HUES6 (cell line): ENCODE measurements at regions not wholly inside any gene's neighbourhood (a gene's known extent, or its start where the extent isn't known, plus 50 kb on each side); places are given as distances from the start of the nearest gene placed in this dataset.

Experiments
- H3K27ac ChIP-seq: 2 replicates; pipeline ENCODE4 v1.7.0; 2013; ENCODE audit warnings: low read depth, mild to moderate bottlenecking, low read length, inconsistent platforms
- H3K27me3 ChIP-seq: 2 replicates; pipeline ENCODE4 v1.6.1; 2013; ENCODE audit warnings: low read length; ENCODE audit not compliant: control insufficient read depth, insufficient read depth
- H3K36me3 ChIP-seq: 2 replicates; pipeline ENCODE4 v1.6.1; 2013; ENCODE audit warnings: low read length; ENCODE audit not compliant: control insufficient read depth, insufficient read depth
- H3K4me1 ChIP-seq: 2 replicates; pipeline ENCODE4 v1.6.1; 2013; ENCODE audit warnings: low read length; ENCODE audit not compliant: control insufficient read depth, insufficient read depth
- H3K4me3 ChIP-seq: 2 replicates; pipeline ENCODE4 v1.5.1; 2013; ENCODE audit warnings: low read depth, low read length
- H3K9ac ChIP-seq: one replicate; pipeline ENCODE4 v1.6.1; 2013; ENCODE audit warnings: mild to moderate bottlenecking, low read length
- H3K9me3 ChIP-seq: 2 replicates; pipeline ENCODE4 v1.6.1; 2013; ENCODE audit warnings: low read depth, low read length; ENCODE audit not compliant: control insufficient read depth, insufficient read depth

- Histone ChIP-seq H3K4me1 (peaks cover 14% of the 10 kb centered on the region; the same call in 1 of the 2 replicates), H3K27ac (no peak overlapping the region), H3K27me3 (no peaks in the 10 kb centered on the region), H3K36me3 (no peaks in the 10 kb centered on the region), H3K9ac (no peak overlapping the region), H3K4me3 (no peak overlapping the region), H3K9me3 (no peaks in the 10 kb centered on the region)
Observed at GRCh38 chr4:11342401-11342800, 86.3 kb downstream of the HS3ST1 start.

GRCh38 chr4:11341337-11342043, 87.2 kb downstream of the HS3ST1 start:
- Histone ChIP-seq H3K36me3 (no peaks in the 10 kb centered on the region), H3K27me3 (no peaks in the 10 kb centered on the region), H3K9ac (no peak overlapping the region), H3K4me3 (no peak overlapping the region), H3K9me3 (no peaks in the 10 kb centered on the region), H3K27ac (no peak overlapping the region), H3K4me1 (peaks cover 14% of the 10 kb centered on the region; the same call in 1 of the 2 replicates)

DNA sequence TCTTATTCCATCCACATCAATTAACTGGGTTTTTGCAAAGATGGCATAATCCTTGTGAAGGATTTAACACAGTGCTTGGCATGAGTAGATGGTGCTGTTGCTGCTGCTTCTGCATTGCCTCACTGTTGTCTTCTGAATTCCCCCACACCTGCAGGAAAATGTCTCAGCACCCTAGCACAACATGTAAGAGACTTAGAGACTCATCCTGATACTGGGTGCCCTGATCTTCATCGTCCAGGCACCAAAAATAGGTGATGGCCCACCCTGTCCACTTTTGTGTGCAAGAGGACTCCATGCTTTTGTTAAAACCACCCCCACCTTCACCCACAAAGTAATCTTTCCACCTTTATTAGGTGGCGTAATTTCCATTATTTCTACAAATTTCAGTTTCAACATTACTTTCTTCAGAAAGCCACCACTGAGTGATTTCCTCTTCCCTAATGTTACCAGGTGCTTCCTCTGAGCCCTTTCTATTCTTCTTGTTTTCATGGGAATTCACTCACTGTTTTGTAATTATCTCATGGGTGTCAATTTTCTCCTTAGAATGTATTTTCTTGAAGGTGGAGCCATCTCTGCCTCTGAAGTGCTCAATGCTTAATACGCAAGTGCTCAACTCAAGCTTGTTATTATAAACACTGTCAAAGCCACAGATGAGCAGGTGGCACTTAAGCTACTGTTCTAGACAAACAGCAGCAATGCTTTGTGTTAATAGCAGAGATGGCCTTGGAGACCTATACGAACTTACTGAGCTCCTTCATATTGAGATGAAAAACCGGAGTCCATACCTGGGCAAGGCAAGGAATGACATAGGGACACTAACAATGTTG, 89.5 kb downstream of the HS3ST1 start:
- Histone ChIP-seq H3K9ac (no peak overlapping the region), H3K9me3 (no peaks in the 10 kb centered on the region), H3K36me3 (no peaks in the 10 kb centered on the region), H3K4me1 (peaks cover 14% of the 10 kb centered on the region; the same call in 1 of the 2 replicates), H3K27ac (no peak overlapping the region), H3K4me3 (no peak overlapping the region), H3K27me3 (no peaks in the 10 kb centered on the region)

DNA sequence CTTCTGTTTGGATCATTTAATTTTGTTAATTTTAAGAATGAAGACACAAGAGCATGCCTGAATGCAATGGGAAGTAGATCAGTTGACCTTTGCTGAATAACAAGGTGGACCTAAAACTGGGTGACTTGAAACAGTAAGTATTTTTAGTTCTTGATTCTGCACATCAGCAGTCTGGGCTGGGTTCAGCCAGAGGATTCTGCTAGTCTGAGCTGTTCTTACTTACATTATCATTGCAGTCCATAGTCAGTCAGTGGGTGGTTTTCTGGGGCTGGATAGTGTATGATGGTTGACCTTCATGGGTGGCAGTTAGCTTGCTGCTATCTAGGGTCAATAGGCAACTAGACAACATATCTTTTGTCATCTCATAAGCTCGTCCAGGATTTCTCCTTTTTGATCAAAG, 91.4 kb downstream of the HS3ST1 start:
- no peaks in the 10 kb centered on the region for H3K9me3 ChIP-seq
- H3K27me3 ChIP-seq = no peaks in the 10 kb centered on the region
- no peaks in the 10 kb centered on the region for H3K36me3 ChIP-seq

DNA sequence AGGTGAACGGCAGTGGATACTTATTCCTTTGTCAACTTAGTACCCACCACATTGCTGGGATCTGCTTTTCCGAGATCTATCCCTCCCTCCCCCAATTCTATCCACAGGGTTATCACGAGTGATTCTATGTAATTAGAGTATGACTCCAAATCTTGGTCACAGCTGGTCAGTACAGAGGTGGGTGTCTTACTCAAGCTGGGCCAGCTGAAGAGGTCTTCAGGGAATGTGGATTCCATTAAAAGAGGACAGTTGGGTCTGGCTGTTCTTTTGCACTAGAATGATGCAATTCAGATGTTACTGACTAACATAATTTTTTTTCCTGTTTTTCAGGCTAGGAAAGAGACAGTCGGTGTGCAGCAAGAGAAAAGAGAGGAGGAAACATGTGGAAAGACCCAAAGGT, 92.3 kb downstream of the HS3ST1 start:
- Histone ChIP-seq H3K4me3 (no peak overlapping the region), H3K4me1 (no peaks in the 10 kb centered on the region), H3K9ac (no peak overlapping the region), H3K27me3 (no peaks in the 10 kb centered on the region), H3K27ac (no peak overlapping the region), H3K36me3 (no peaks in the 10 kb centered on the region), H3K9me3 (no peaks in the 10 kb centered on the region)

More for the DNA sequence above, 91.4 kb downstream of the HS3ST1 start:
- H3K9ac ChIP-seq = no peak overlapping the region
- H3K4me3 ChIP-seq = no peak overlapping the region
- no peak overlapping the region for H3K27ac ChIP-seq
- no peaks in the 10 kb centered on the region for H3K4me1 ChIP-seq

DNA sequence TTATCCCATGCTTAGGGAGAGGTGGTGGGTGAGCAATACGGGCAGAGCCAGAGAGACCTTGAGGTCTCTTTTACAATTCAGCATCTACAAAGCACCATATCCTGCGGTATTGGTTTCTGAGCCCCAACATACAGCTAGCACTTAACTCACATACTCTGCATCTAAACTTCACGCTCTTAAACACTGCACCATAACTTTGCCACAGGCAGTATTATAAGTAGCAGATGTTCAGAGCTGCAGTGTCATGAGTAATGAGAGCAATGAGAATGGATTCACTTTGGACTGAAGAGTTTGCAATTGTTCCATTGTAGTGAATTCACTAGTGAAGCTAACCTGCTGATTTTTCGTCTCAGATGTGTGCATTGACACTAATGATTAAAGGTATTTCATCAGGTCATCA, 93.8 kb downstream of the HS3ST1 start:
- Histone ChIP-seq H3K27me3 (no peaks in the 10 kb centered on the region), H3K9ac (no peak overlapping the region), H3K36me3 (no peaks in the 10 kb centered on the region), H3K4me1 (no peaks in the 10 kb centered on the region), H3K4me3 (no peak overlapping the region), H3K27ac (no peak overlapping the region), H3K9me3 (no peaks in the 10 kb centered on the region)

DNA sequence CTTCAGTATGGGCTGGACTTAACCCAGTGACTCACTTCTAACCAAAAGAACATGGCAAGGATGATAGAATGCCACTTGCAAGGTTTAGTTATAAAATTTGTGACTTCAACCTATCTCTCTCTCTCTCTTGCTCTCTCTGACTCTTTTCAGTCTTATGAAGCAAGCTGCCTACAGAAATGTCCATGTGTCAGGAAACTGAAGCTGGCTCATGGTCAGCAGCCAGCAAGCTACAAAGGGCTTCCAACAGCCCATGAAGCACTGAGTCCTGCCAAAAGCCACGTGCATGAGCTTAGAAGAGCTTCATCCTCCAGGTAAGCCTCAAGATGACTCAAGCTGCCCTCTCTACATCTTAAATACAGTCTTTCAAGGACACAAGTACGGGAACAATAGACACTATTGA, 100.3 kb downstream of the HS3ST1 start:
- no peak overlapping the region for H3K27ac ChIP-seq
- H3K27me3 ChIP-seq = no peaks in the 10 kb centered on the region
- H3K9me3 ChIP-seq = peaks cover 30% of the 10 kb centered on the region
- H3K9ac ChIP-seq = no peak overlapping the region
- H3K4me3 ChIP-seq = no peak overlapping the region
- no peaks in the 10 kb centered on the region for H3K4me1 ChIP-seq
- no peaks in the 10 kb centered on the region for H3K36me3 ChIP-seq

DNA sequence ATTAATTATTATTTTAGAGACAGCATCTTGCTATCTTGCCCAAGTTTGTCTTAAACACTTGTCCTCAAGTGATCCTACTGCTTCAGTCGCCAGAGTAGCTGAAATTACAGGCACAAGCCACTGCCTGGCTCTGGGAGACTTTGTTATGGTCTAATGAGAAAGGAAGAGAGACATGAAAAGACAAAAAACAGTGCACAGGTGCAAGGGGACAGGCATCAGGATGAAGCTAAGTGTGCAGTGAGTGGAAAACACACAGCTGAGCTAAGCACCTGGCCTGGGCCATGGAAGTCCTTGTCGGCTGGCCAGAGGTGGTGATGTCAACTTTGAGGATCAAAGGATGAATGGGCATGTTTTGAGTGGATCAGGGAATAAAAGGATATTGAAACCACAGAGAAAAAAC, 102.7 kb downstream of the HS3ST1 start:
- no peak overlapping the region for H3K4me3 ChIP-seq
- H3K27me3 ChIP-seq = no peaks in the 10 kb centered on the region

DNA sequence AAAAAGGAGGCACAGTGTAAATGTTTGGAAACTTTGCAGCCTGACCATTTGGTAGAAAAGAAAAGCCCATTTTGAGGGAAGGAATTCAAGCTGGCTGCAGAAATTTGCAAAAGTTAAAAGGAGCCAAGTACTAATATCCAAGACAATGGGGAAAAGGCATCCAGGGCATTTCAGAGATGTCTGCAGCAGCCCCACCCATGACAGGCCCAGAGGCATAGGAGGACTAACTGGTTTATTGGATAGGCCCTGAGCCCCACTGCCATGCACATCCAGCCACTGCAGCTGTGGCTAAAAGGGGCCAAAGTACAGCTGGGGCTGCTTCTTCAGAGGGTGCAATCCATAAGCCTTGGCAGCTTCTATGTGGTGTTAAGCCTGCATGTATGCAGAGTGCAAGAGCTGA, 104.9 kb downstream of the HS3ST1 start:
- no peak overlapping the region for H3K4me3 ChIP-seq
- H3K9me3 ChIP-seq = peaks cover 50% of the 10 kb centered on the region
- no peak overlapping the region for H3K9ac ChIP-seq
- no peaks in the 10 kb centered on the region for H3K4me1 ChIP-seq
- no peak overlapping the region for H3K27ac ChIP-seq
- no peaks in the 10 kb centered on the region for H3K36me3 ChIP-seq
- H3K27me3 ChIP-seq = no peaks in the 10 kb centered on the region

More for the DNA sequence above, 102.7 kb downstream of the HS3ST1 start:
- no peak overlapping the region for H3K9ac ChIP-seq
- peaks cover 50% of the 10 kb centered on the region for H3K9me3 ChIP-seq
- no peaks in the 10 kb centered on the region for H3K36me3 ChIP-seq
- H3K4me1 ChIP-seq = no peaks in the 10 kb centered on the region
- no peak overlapping the region for H3K27ac ChIP-seq

- no peaks in the 10 kb centered on the region for H3K36me3 ChIP-seq
- no peak overlapping the region for H3K9ac ChIP-seq
- H3K27ac ChIP-seq = no peak overlapping the region
- H3K27me3 ChIP-seq = no peaks in the 10 kb centered on the region
- H3K4me1 ChIP-seq = no peaks in the 10 kb centered on the region
- peaks cover 25% of the 10 kb centered on the region for H3K9me3 ChIP-seq
- no peak overlapping the region for H3K4me3 ChIP-seq
Observed at GRCh38 chr4:11313157-11313943, 115.3 kb downstream of the HS3ST1 start.

DNA sequence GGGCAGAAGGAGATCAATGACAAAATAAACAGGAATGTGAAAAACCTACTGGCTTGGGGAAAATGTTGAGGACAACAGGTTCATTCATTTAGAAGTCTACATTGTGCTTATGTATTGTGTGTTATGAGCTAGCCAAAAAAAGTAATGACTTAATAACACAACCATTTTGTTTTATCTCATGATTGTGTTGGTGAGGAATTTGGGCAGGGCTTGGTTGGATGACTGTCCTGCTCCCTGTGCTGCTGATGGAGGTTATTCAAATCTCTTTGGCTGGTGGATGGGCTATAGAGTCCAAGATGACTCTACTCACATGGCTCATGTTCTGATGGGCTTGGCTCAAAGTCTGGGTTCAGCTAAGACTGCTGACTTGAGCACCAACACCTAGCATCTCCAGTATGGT, 116.3 kb downstream of the HS3ST1 start:
- no peaks in the 10 kb centered on the region for H3K4me1 ChIP-seq
- H3K9me3 ChIP-seq = peaks cover 30% of the 10 kb centered on the region
- no peak overlapping the region for H3K9ac ChIP-seq
- no peak overlapping the region for H3K4me3 ChIP-seq
- H3K27ac ChIP-seq = no peak overlapping the region
- H3K36me3 ChIP-seq = no peaks in the 10 kb centered on the region
- H3K27me3 ChIP-seq = no peaks in the 10 kb centered on the region
